ENCODE measurements at regions not wholly inside any gene's neighbourhood (a gene's known extent, or its start where the extent isn't known, plus 50 kb on each side); places are given as distances from the start of the nearest gene placed in this dataset.

DNA sequence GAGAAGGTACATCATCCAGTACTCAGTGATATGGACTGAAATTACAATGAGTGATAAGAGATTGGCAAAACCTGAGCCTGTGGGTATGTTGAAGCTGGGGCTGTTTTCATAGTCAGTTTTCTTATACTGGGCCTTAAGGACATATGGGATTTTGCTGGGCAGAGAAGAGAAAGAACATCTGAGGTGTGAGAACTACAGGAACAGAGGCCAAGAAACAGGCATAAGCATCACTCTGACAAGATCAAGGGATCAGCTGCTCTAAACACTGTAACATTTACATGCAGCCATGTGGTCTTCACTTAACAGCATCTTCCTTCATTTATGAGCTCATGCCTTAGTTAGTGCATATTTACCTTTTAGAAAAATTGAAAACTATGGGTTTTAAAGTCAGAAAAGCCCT lies 220.0 kb downstream of the TRIM36 start:
- H3K27ac Mint-ChIP-seq, result no peak overlapping the region
- no peak for DNase-seq
- TF ChIP-seq, protein P1, sequence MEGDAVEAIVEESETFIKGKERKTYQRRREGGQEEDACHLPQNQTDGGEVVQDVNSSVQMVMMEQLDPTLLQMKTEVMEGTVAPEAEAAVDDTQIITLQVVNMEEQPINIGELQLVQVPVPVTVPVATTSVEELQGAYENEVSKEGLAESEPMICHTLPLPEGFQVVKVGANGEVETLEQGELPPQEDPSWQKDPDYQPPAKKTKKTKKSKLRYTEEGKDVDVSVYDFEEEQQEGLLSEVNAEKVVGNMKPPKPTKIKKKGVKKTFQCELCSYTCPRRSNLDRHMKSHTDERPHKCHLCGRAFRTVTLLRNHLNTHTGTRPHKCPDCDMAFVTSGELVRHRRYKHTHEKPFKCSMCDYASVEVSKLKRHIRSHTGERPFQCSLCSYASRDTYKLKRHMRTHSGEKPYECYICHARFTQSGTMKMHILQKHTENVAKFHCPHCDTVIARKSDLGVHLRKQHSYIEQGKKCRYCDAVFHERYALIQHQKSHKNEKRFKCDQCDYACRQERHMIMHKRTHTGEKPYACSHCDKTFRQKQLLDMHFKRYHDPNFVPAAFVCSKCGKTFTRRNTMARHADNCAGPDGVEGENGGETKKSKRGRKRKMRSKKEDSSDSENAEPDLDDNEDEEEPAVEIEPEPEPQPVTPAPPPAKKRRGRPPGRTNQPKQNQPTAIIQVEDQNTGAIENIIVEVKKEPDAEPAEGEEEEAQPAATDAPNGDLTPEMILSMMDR (IDR thresholded peaks at IDR 0.05), result no peak
- no peaks in the 10 kb centered on the region for H3K27me3 Mint-ChIP-seq (ENCODE audit: low read depth, poor library complexity)
- no peak overlapping the region for H3K4me3 Mint-ChIP-seq
- no peaks in the 10 kb centered on the region for H3K9me3 Mint-ChIP-seq
- no peaks in the 10 kb centered on the region for H3K4me1 Mint-ChIP-seq
- H3K36me3 Mint-ChIP-seq (ENCODE audit: low read depth), result no peaks in the 10 kb centered on the region

DNA sequence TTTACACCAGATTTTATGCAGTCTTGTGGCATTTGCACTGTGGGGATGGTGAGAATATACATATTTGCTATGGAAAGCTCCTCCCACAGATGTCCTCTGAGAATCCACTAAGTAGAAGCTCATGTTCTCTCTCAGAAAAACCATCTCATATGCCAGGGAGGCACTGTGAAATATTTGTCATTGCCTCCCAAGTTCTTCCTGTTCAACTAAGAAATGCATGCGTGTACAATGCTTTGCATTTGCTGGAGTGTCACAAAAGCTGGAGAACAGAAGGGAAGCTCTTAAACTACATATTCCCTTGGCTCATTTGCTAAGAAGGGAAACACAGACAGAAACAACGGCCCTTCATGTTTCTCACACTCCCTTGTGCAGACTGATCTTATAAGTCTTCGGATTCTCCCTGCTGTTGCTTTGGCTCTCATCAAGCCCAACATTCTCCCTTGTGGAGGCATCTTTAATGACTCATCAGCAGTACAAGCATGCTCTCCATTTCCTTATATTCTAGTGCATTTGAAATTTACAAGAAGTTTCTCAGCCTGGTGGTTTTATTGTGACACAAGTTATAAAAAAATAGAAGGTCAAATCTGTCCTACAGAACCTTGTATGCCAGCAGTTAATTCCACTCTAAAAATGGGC lies 220.6 kb downstream of the TRIM36 start:
- Mint-ChIP-seq H3K27ac (no peak overlapping the region), H3K9me3 (no peaks in the 10 kb centered on the region)
- DNase-seq, result no peak

DNA sequence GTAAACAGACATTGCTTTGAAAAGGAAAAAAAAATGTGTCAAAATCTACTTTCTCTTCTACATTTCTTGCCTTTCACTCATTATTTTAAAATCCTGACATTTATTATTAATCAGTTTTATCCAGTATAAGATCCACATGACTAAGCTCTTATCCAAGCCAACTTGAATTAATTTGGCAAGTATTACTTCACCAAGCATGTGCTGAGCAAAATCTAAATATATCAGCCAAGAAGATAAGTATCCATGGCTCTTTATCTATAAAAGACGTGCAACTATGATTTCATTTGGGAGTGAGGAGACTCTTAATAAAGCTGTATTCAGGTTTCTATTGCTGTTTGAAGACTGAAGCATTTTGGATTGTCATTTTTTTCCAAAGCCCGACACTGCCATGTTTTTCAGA lies 221.3 kb downstream of the TRIM36 start:
- no peaks in the 10 kb centered on the region for H3K36me3 Mint-ChIP-seq (ENCODE audit: low read depth)
- H3K27me3 Mint-ChIP-seq (ENCODE audit: low read depth, poor library complexity), result no peaks in the 10 kb centered on the region
- no peaks in the 10 kb centered on the region for H3K9me3 Mint-ChIP-seq
- H3K4me3 Mint-ChIP-seq, result no peak overlapping the region
- DNase-seq, result no peak
- no peaks in the 10 kb centered on the region for H3K4me1 Mint-ChIP-seq
- TF ChIP-seq, protein P1 (IDR thresholded peaks at IDR 0.05), result no peak
- no peak overlapping the region for H3K27ac Mint-ChIP-seq

More for the DNA sequence above, 220.6 kb downstream of the TRIM36 start:
- Mint-ChIP-seq H3K36me3 (ENCODE audit: low read depth) (no peaks in the 10 kb centered on the region), H3K27me3 (ENCODE audit: low read depth, poor library complexity) (no peaks in the 10 kb centered on the region), H3K4me1 (no peaks in the 10 kb centered on the region), H3K4me3 (no peak overlapping the region)
- TF ChIP-seq, protein P1 (IDR thresholded peaks at IDR 0.05), result no peak

DNA sequence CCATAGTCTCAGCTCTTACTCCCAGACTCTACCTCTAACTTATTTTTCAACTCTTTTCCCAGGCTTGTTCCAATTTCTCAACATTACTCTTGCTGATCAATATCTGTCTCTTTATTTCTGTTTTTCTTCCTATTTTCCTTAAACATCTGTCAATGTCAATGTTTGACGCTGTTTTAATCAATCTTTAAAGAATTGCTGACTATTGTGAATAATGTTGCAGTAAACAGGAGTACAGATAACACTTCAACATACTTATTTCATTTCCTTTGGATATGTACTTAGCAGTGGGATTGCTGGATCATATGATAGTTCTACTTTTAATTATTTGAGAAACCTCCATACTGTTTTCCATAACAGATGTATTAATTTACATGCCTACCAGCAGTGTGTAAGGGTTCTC lies 229.0 kb downstream of the TRIM36 start:
- Mint-ChIP-seq H3K4me1 (no peaks in the 10 kb centered on the region), H3K4me3 (no peak overlapping the region), H3K27me3 (ENCODE audit: low read depth, poor library complexity) (peaks cover 7% of the 10 kb centered on the region), H3K36me3 (ENCODE audit: low read depth) (no peaks in the 10 kb centered on the region), H3K9me3 (peaks cover 54% of the 10 kb centered on the region), H3K27ac (no peak overlapping the region)
- no peak for DNase-seq
- TF ChIP-seq, protein P1 (IDR thresholded peaks at IDR 0.05), result no peak

DNA sequence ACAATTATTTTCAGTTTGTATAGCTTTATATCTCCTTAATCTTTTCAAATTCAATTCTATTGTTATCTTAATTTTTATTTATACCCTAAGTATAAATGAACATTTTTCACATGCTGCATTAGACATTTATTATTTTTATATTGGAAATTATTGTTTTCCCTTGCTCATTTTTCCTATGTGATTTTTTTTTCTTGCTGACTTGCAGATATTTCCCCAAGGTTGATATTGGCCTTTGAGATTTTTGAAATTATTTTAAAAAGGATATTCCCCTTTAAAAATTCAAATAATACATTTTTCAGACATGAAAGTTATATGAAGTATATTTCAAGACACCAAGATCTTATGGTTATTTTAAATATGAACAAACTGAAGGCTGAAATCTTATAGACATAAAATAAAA lies 234.2 kb downstream of the TRIM36 start:
- peaks cover 31% of the 10 kb centered on the region for H3K9me3 Mint-ChIP-seq
- no peak overlapping the region for H3K27ac Mint-ChIP-seq
- TF ChIP-seq, protein P1 (IDR thresholded peaks at IDR 0.05), result no peak
- DNase-seq, result no peak
- H3K36me3 Mint-ChIP-seq (ENCODE audit: low read depth), result no peaks in the 10 kb centered on the region
- H3K4me1 Mint-ChIP-seq, result peaks cover 5% of the 10 kb centered on the region
- H3K4me3 Mint-ChIP-seq, result no peak overlapping the region
- peaks cover 7% of the 10 kb centered on the region for H3K27me3 Mint-ChIP-seq (ENCODE audit: low read depth, poor library complexity)
